ENCODE measurements at regions not wholly inside any gene's neighbourhood (a gene's known extent, or its start where the extent isn't known, plus 50 kb on each side); places are given as distances from the start of the nearest gene placed in this dataset.
"Not testable (repeated sequence)": the region's sequence is repeated elsewhere in the genome, so short reads cannot be mapped to it uniquely, and the experiment has no call there.

GRCh38 chr16:61432421-61432820 is 603.8 kb downstream of the CDH8 start:
- no peak for DNase-seq (ENCODE audit: low read depth in 2 of 2)

- no peak for DNase-seq (ENCODE audit: low read depth in 2 of 2)
Measured at GRCh38 chr16:61421111-61421510, 615.1 kb downstream of the CDH8 start.

- no peak for DNase-seq (ENCODE audit: low read depth in 2 of 2)
Measured at GRCh38 chr16:61419791-61420190, 616.4 kb downstream of the CDH8 start.

DNA sequence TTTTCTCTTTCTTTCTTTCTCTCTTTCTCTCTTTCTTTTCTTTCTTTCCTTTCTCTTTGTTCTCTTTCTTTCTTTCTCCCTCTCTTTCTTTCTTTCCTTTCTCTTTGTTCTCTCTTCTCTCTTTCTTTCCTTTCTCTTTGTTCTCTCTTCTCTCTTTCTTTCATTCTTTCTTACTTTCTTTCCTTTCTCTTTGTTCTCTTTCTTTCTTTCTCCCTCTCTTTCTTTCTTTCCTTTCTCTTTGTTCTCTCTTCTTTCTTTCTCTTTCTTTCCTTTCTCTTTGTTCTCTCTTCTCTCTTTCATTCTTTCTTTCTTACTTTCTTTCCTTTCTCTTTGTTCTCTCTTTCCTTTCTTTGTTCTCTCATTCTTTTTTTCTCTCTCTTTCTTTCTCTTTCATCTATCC is 617.4 kb downstream of the CDH8 start:
- DNase-seq (ENCODE audit: low read depth in 2 of 2), result not testable (repeated sequence)

GRCh38 chr16:61415126-61415525 is 621.1 kb downstream of the CDH8 start:
- no peak for DNase-seq (ENCODE audit: low read depth in 2 of 2)

GRCh38 chr16:61413021-61413420 is 623.2 kb downstream of the CDH8 start:
- no peak for DNase-seq (ENCODE audit: low read depth in 2 of 2)

GRCh38 chr16:61412562-61412961 is 623.7 kb downstream of the CDH8 start:
- no peak for DNase-seq (ENCODE audit: low read depth in 2 of 2)

DNA sequence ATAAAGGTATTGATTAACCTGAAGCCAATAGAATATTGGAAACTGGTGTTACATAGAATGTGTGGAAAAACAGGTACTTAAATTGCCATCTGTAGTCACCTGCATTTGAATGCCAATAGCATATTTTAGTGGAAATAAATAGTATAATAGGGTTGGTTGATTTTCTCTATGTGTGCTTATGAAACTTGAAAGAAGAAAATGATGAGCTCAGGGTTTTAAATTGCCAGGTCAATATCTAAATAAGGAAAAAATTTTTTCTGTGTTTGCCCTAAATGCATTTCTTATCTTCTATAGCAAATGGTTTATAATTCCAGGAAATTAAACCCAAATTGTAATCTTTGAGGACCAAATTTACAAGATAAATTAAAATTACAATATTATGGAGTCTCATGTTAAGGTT is 626.6 kb downstream of the CDH8 start:
- DNase-seq (ENCODE audit: low read depth in 2 of 2), result no peak

DNA sequence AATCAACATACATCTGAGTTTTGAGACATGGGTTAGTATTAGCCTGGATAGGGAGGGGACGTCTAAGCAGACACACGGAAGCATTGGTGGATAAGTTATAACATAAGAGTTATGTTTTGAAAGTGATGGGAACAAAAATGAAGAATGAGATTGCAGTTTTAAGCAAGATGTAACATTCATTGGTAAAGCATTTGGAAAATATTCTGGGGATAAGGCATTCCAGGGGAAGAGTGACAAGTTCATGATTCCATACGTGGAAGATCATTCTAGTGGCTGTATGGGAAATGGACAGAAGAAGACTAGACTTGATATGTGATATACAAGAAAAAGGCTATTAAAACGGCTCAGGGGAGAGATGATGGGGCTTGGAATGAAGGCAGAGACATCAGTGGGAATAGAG is 632.9 kb downstream of the CDH8 start:
- DNase-seq (ENCODE audit: low read depth in 2 of 2), result no peak

DNA sequence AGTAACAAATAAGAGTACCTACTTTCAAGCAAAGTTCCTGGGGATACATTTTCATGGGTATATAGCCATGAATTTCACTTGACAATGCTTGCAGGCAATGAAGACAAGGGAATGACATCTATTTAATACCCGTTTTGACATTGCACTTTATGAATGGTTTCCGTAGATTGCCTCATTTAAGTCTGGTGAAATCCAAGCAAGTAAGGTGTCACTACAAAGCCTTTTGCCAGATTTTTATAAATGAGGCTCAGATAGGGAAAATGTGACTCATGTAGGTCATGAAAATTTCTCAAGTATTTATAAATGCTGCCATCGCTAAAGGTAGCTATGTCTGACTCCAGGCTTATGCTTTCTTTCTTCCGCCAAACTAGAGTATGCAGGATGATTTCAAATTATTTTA is 644.3 kb downstream of the CDH8 start:
- DNase-seq (ENCODE audit: low read depth in 2 of 2), result no peak

GRCh38 chr16:61390965-61391637 is 645.1 kb downstream of the CDH8 start:
- DNase-seq (ENCODE audit: low read depth in 2 of 2), result no peak

- no peak for DNase-seq (ENCODE audit: low read depth in 2 of 2)
Measured at GRCh38 chr16:61385392-61386071, 650.7 kb downstream of the CDH8 start.

DNA sequence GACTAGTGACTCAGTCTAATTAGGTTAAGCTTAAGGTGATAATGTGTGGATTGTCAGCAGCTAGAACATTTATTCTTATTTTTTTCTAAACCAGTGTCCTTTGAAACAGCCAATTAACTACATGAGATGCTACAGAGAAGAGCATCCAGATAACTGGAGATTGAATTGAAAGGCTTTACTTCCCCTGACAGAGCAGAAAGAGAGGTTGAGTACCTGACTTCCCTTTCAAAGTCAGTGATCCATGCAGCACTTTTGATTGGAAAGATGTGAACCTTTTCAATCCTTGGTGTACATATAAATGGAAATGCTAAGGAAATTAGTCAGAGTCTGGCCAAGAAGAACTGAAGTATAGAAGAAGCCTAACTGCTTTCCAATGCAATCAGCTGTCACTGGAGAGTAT is 653.8 kb downstream of the CDH8 start:
- no peak for DNase-seq (ENCODE audit: low read depth in 2 of 2)

- no peak for DNase-seq (ENCODE audit: low read depth in 2 of 2)
Measured at GRCh38 chr16:61379311-61379710, 656.9 kb downstream of the CDH8 start.

GRCh38 chr16:61374071-61374470 is 662.2 kb downstream of the CDH8 start:
- DNase-seq (ENCODE audit: low read depth in 2 of 2), result no peak

GRCh38 chr16:61371881-61372280 is 664.4 kb downstream of the CDH8 start:
- no peak for DNase-seq (ENCODE audit: low read depth in 2 of 2)

- no peak for DNase-seq (ENCODE audit: low read depth in 2 of 2)
Measured at GRCh38 chr16:61371388-61371787, 664.9 kb downstream of the CDH8 start.

- no peak for DNase-seq (ENCODE audit: low read depth in 2 of 2)
Measured at GRCh38 chr16:61370564-61370963, 665.7 kb downstream of the CDH8 start.

GRCh38 chr16:61366006-61366405 is 670.2 kb downstream of the CDH8 start:
- no peak for DNase-seq (ENCODE audit: low read depth in 2 of 2)

DNA sequence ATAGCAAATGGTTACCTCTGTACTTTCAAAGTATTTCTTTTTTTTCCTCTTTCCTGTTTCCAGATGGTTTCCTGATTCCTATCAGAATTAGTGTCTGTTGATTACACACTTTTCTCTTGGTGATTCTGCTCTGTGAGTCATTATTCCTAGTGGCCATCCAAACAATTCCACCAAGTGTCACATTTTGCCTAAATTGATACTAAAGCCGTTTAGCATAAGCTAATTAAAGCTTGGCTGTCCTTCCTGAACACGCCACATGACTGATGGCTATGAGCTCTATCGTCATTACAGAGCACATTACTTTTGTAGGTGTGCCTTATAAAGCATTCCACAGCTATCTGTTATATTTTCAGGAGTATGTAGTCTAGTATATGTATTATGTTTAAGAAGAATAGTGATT is 671.2 kb downstream of the CDH8 start:
- DNase-seq (ENCODE audit: low read depth in 2 of 2), result no peak

DNA sequence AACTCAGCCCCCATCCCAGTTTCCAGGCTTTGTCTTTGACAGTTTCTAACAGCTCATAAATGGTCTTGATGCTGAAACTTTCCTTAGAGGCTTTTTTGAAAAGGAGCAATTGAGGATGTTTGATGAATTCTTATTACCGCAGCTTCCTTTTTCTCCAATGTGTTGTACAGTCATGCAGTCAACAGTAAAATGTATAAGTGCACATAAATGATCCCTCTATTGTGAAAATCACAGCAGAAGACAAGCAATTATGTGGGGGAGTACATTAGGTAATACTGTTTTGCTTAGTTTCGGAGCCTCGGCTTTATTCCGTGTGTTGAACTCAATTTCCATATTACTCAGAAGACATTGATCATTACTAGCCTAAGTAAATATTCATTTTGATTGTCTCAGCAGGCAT is 673.7 kb downstream of the CDH8 start:
- DNase-seq (ENCODE audit: low read depth in 2 of 2), result no peak

DNA sequence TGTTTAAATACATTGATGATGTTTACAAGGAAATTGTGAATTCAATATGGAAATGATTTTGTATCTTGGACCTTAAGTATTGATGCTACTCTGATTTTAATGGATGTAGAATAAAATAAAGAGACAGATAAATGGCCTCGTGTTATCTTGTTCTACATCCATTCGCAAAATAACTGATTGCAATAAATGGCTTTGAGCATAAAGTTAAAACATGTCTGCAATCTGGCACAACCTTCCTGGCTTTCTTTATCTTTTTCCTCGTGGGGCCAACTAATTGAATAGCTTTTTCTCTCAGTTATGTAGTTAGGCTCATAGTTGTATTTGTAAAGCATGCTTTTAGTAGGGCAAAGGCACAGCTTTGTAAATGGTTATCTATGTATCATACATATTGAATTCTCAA is 691.4 kb downstream of the CDH8 start:
- no peak for DNase-seq (ENCODE audit: low read depth in 2 of 2)

GRCh38 chr16:61332461-61332860 is 703.8 kb downstream of the CDH8 start:
- no peak for DNase-seq (ENCODE audit: low read depth in 2 of 2)

DNA sequence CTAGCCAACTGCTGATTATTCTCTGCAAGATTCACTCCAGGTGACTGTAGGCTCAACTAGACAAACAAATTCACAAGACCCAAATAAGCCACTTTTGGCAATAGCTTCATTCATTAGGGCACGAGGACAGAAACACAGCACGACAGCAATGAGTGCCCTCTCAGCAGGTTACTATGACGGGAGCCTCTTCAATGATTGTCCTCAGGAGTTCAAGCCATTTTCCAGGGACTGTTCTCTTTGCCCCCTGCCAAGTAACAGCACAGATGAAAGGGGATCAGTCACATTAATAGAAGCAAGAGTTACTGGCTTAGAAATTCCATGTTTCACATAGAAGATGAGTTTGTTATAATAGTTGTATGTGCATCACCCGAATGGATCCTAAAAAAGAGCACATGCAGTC is 712.2 kb downstream of the CDH8 start:
- DNase-seq (ENCODE audit: low read depth in 2 of 2), result no peak

All from stimulated activated CD4-positive, alpha-beta T cell treated with anti-CD3 and anti-CD28 coated beads, Interleukin-1b, Interleukin-23, amount 100 ng/mL, for 1 hour (primary cell).